ENCODE measurements at regions not wholly inside any gene's neighbourhood (a gene's known extent, or its start where the extent isn't known, plus 50 kb on each side); places are given as distances from the start of the nearest gene placed in this dataset.
"Not testable (repeated sequence)": the region's sequence is repeated elsewhere in the genome, so short reads cannot be mapped to it uniquely, and the experiment has no call there.

- Histone ChIP-seq H3K27me3 (ENCODE audit: insufficient read depth, low read length) (no peaks in the 10 kb centered on the region), H4K12ac (ENCODE audit: low read depth, low read length) (no peak overlapping the region), H2AFZ (ENCODE audit: insufficient read depth, low read length, poor library complexity) (no peak overlapping the region), H3K79me1 (ENCODE audit: low read length) (no peaks in the 10 kb centered on the region), H2BK5ac (ENCODE audit: low read depth, low read length, poor library complexity) (no peak overlapping the region), H3K23ac (ENCODE audit: low read length) (no peak overlapping the region), H2BK120ac (ENCODE audit: insufficient read depth, low read length, poor library complexity) (no peak overlapping the region), H3K4me3 (ENCODE audit: low read depth, low read length) (no peak overlapping the region), H3K4me2 (ENCODE audit: low read length) (no peak overlapping the region), H3K27ac (ENCODE audit: low read depth, low read length) (no peak overlapping the region), H3K4me1 (ENCODE audit: control insufficient read depth in 1 of 2, insufficient read depth in 2 of 2, low read length in 2 of 2) (no peaks in the 10 kb centered on the region), H3K9ac (ENCODE audit: low read length) (no peak overlapping the region), H2BK12ac (ENCODE audit: low read length) (no peak overlapping the region), H3K4ac (ENCODE audit: low read depth, low read length) (no peak overlapping the region), H3K79me2 (ENCODE audit: control insufficient read depth, insufficient read depth, low read length, poor library complexity) (no peaks in the 10 kb centered on the region), H3K36me3 (ENCODE audit: control insufficient read depth in 1 of 2, insufficient read depth in 2 of 2, low read length in 2 of 2) (no peaks in the 10 kb centered on the region), H4K91ac (ENCODE audit: low read depth, low read length) (no peak overlapping the region), H2AK5ac (ENCODE audit: low read length) (no peak overlapping the region), H4K8ac (ENCODE audit: low read depth, low read length) (no peak overlapping the region), H3K9me3 (ENCODE audit: insufficient read depth, low read depth, low read length) (no peaks in the 10 kb centered on the region), H3K14ac (ENCODE audit: low read length) (no peak overlapping the region), H3K18ac (ENCODE audit: low read length) (no peak overlapping the region)
- no peak for DNase-seq
- no CpG with 5 or more reads among the region's 1 CpG for WGBS (ENCODE audit: extremely low coverage, insufficient coverage, insufficient read length)
These were observed 81.5 kb upstream of the EDEM3 start for GRCh38 chr1:184836141-184836540.

GRCh38 chr1:184833994-184834393 is 79.3 kb upstream of the EDEM3 start:
- not testable (repeated sequence) for H3K79me1 ChIP-seq (ENCODE audit: low read length); H3K27me3 ChIP-seq (ENCODE audit: insufficient read depth, low read length); H3K23ac ChIP-seq (ENCODE audit: low read length); H2BK12ac ChIP-seq (ENCODE audit: low read length); H3K36me3 ChIP-seq (ENCODE audit: control insufficient read depth in 1 of 2, insufficient read depth in 2 of 2, low read length in 2 of 2); H2AK5ac ChIP-seq (ENCODE audit: low read length); DNase-seq; H4K91ac ChIP-seq (ENCODE audit: low read depth, low read length); H3K4me1 ChIP-seq (ENCODE audit: control insufficient read depth in 1 of 2, insufficient read depth in 2 of 2, low read length in 2 of 2); H3K18ac ChIP-seq (ENCODE audit: low read length); H2AFZ ChIP-seq (ENCODE audit: insufficient read depth, low read length, poor library complexity); H4K12ac ChIP-seq (ENCODE audit: low read depth, low read length); H4K8ac ChIP-seq (ENCODE audit: low read depth, low read length); H3K9ac ChIP-seq (ENCODE audit: low read length); H3K14ac ChIP-seq (ENCODE audit: low read length); H3K27ac ChIP-seq (ENCODE audit: low read depth, low read length); H3K79me2 ChIP-seq (ENCODE audit: control insufficient read depth, insufficient read depth, low read length, poor library complexity); H3K4ac ChIP-seq (ENCODE audit: low read depth, low read length); H3K4me3 ChIP-seq (ENCODE audit: low read depth, low read length); H2BK5ac ChIP-seq (ENCODE audit: low read depth, low read length, poor library complexity); H3K4me2 ChIP-seq (ENCODE audit: low read length); H3K9me3 ChIP-seq (ENCODE audit: insufficient read depth, low read depth, low read length); H2BK120ac ChIP-seq (ENCODE audit: insufficient read depth, low read length, poor library complexity)

- no peaks in the 10 kb centered on the region for H3K79me2 ChIP-seq (ENCODE audit: control insufficient read depth, insufficient read depth, low read length, poor library complexity)
- no peak overlapping the region for H3K18ac ChIP-seq (ENCODE audit: low read length)
- peaks cover 2 to 5% of the 10 kb centered on the region in 2 experiments for H3K4me1 ChIP-seq (ENCODE audit: control insufficient read depth in 1 of 2, insufficient read depth in 2 of 2, low read length in 2 of 2)
- H3K79me1 ChIP-seq (ENCODE audit: low read length) = peaks cover 5% of the 10 kb centered on the region
- no peak overlapping the region for H4K8ac ChIP-seq (ENCODE audit: low read depth, low read length)
- H3K9ac ChIP-seq (ENCODE audit: low read length) = no peak overlapping the region
- no peak overlapping the region for H4K91ac ChIP-seq (ENCODE audit: low read depth, low read length)
- H3K9me3 ChIP-seq (ENCODE audit: insufficient read depth, low read depth, low read length) = no peaks in the 10 kb centered on the region
- H2AK5ac ChIP-seq (ENCODE audit: low read length) = no peak overlapping the region
- H3K23ac ChIP-seq (ENCODE audit: low read length) = no peak overlapping the region
- H2BK5ac ChIP-seq (ENCODE audit: low read depth, low read length, poor library complexity) = no peak overlapping the region
- no peak overlapping the region for H4K12ac ChIP-seq (ENCODE audit: low read depth, low read length)
- no CpG with 5 or more reads among the region's 3 CpGs for WGBS (ENCODE audit: extremely low coverage, insufficient coverage, insufficient read length)
- no peak overlapping the region for H2BK120ac ChIP-seq (ENCODE audit: insufficient read depth, low read length, poor library complexity)
- no peak overlapping the region for H3K4me2 ChIP-seq (ENCODE audit: low read length)
- no peak overlapping the region for H2AFZ ChIP-seq (ENCODE audit: insufficient read depth, low read length, poor library complexity)
- no peak overlapping the region for H3K14ac ChIP-seq (ENCODE audit: low read length)
- H3K36me3 ChIP-seq (ENCODE audit: control insufficient read depth in 1 of 2, insufficient read depth in 2 of 2, low read length in 2 of 2) = no peaks in the 10 kb centered on the region
- no peak overlapping the region for H2BK12ac ChIP-seq (ENCODE audit: low read length)
- H3K27ac ChIP-seq (ENCODE audit: low read depth, low read length) = no peak overlapping the region
- no peak overlapping the region for H3K4ac ChIP-seq (ENCODE audit: low read depth, low read length)
- no peak for DNase-seq
- no peaks in the 10 kb centered on the region for H3K27me3 ChIP-seq (ENCODE audit: insufficient read depth, low read length)
- H3K4me3 ChIP-seq (ENCODE audit: low read depth, low read length) = no peak overlapping the region
These were observed 77.9 kb upstream of the EDEM3 start for GRCh38 chr1:184832517-184832916.

- not testable (repeated sequence) for H3K23ac ChIP-seq (ENCODE audit: low read length); H3K18ac ChIP-seq (ENCODE audit: low read length); H3K4me3 ChIP-seq (ENCODE audit: low read depth, low read length); DNase-seq; H4K91ac ChIP-seq (ENCODE audit: low read depth, low read length); H3K9ac ChIP-seq (ENCODE audit: low read length); H3K9me3 ChIP-seq (ENCODE audit: insufficient read depth, low read depth, low read length); H4K8ac ChIP-seq (ENCODE audit: low read depth, low read length); H3K4ac ChIP-seq (ENCODE audit: low read depth, low read length); H3K4me1 ChIP-seq (ENCODE audit: control insufficient read depth in 1 of 2, insufficient read depth in 2 of 2, low read length in 2 of 2); H2AFZ ChIP-seq (ENCODE audit: insufficient read depth, low read length, poor library complexity); H3K4me2 ChIP-seq (ENCODE audit: low read length); H3K27me3 ChIP-seq (ENCODE audit: insufficient read depth, low read length); H3K79me1 ChIP-seq (ENCODE audit: low read length); H3K36me3 ChIP-seq (ENCODE audit: control insufficient read depth in 1 of 2, insufficient read depth in 2 of 2, low read length in 2 of 2); H3K27ac ChIP-seq (ENCODE audit: low read depth, low read length); H2BK5ac ChIP-seq (ENCODE audit: low read depth, low read length, poor library complexity); H2BK120ac ChIP-seq (ENCODE audit: insufficient read depth, low read length, poor library complexity); H3K79me2 ChIP-seq (ENCODE audit: control insufficient read depth, insufficient read depth, low read length, poor library complexity); H3K14ac ChIP-seq (ENCODE audit: low read length); H4K12ac ChIP-seq (ENCODE audit: low read depth, low read length); H2AK5ac ChIP-seq (ENCODE audit: low read length)
- H2BK12ac ChIP-seq (ENCODE audit: low read length) = peak overlapping the region; percentile 89
- no CpG with 5 or more reads among the region's 6 CpGs for WGBS (ENCODE audit: extremely low coverage, insufficient coverage, insufficient read length)
These were observed 74.8 kb upstream of the EDEM3 start for GRCh38 chr1:184829496-184829895.

- Histone ChIP-seq H3K9me3 (ENCODE audit: insufficient read depth, low read depth, low read length) (no peaks in the 10 kb centered on the region), H4K12ac (ENCODE audit: low read depth, low read length) (no peak overlapping the region), H3K4me1 (ENCODE audit: control insufficient read depth in 1 of 2, insufficient read depth in 2 of 2, low read length in 2 of 2) (peaks cover 5 to 10% of the 10 kb centered on the region in 2 experiments), H3K4ac (ENCODE audit: low read depth, low read length) (no peak overlapping the region), H3K27me3 (ENCODE audit: insufficient read depth, low read length) (no peaks in the 10 kb centered on the region), H2BK12ac (ENCODE audit: low read length) (no peak overlapping the region), H3K79me2 (ENCODE audit: control insufficient read depth, insufficient read depth, low read length, poor library complexity) (no peaks in the 10 kb centered on the region), H3K36me3 (ENCODE audit: control insufficient read depth in 1 of 2, insufficient read depth in 2 of 2, low read length in 2 of 2) (no peaks in the 10 kb centered on the region), H2AFZ (ENCODE audit: insufficient read depth, low read length, poor library complexity) (no peak overlapping the region), H3K4me2 (ENCODE audit: low read length) (peak overlapping the region; percentile 40), H3K23ac (ENCODE audit: low read length) (no peak overlapping the region), H3K9ac (ENCODE audit: low read length) (no peak overlapping the region), H2BK120ac (ENCODE audit: insufficient read depth, low read length, poor library complexity) (no peak overlapping the region), H3K18ac (ENCODE audit: low read length) (no peak overlapping the region), H2AK5ac (ENCODE audit: low read length) (no peak overlapping the region), H3K14ac (ENCODE audit: low read length) (no peak overlapping the region), H4K91ac (ENCODE audit: low read depth, low read length) (no peak overlapping the region), H4K8ac (ENCODE audit: low read depth, low read length) (no peak overlapping the region), H3K4me3 (ENCODE audit: low read depth, low read length) (no peak overlapping the region), H3K27ac (ENCODE audit: low read depth, low read length) (peak overlapping the region; percentile 89), H2BK5ac (ENCODE audit: low read depth, low read length, poor library complexity) (peak overlapping the region; percentile 23), H3K79me1 (ENCODE audit: low read length) (peaks cover 9% of the 10 kb centered on the region)
- no CpG with 5 or more reads among the region's 2 CpGs for WGBS (ENCODE audit: extremely low coverage, insufficient coverage, insufficient read length)
- DNase-seq = no peak
These were observed 73.7 kb upstream of the EDEM3 start for GRCh38 chr1:184828369-184828717.

All from trophoblast cell (in vitro differentiated cells and primary cell).